ENCODE measurements at regions not wholly inside any gene's neighbourhood (a gene's known extent, or its start where the extent isn't known, plus 50 kb on each side); places are given as distances from the start of the nearest gene placed in this dataset.

- DNase-seq (ENCODE audit: low spot score) = peak; percentile 25
- Mint-ChIP-seq H3K27me3 (ENCODE audit: low read depth) (peaks cover 32% of the 10 kb centered on the region), H3K27ac (ENCODE audit: unreplicated experiment) (no peak overlapping the region), H3K4me3 (ENCODE audit: unreplicated experiment) (no peak overlapping the region), H3K9me3 (ENCODE audit: low read depth) (no peaks in the 10 kb centered on the region), H3K36me3 (ENCODE audit: low read depth) (peaks cover 2% of the 10 kb centered on the region), H3K4me1 (ENCODE audit: low read depth) (no peaks in the 10 kb centered on the region)
- TF ChIP-seq CTCF (IDR thresholded peaks at IDR 0.05) = no peak
Observed at GRCh38 chr20:40317156-40317790, 371.8 kb downstream of the MAFB start.

- Mint-ChIP-seq H3K4me3 (ENCODE audit: unreplicated experiment) (no peak overlapping the region), H3K36me3 (ENCODE audit: low read depth) (peaks cover 2% of the 10 kb centered on the region), H3K9me3 (ENCODE audit: low read depth) (no peaks in the 10 kb centered on the region), H3K27me3 (ENCODE audit: low read depth) (peaks cover 27% of the 10 kb centered on the region), H3K4me1 (ENCODE audit: low read depth) (peaks cover 6% of the 10 kb centered on the region), H3K27ac (ENCODE audit: unreplicated experiment) (no peak overlapping the region)
- DNase-seq (ENCODE audit: low spot score) = no peak
- no peak for TF ChIP-seq CTCF (IDR thresholded peaks at IDR 0.05)
Observed at GRCh38 chr20:40314278-40314677, 374.8 kb downstream of the MAFB start.

GRCh38 chr20:40313730-40314129 lies 375.3 kb downstream of the MAFB start:
- DNase-seq (ENCODE audit: low spot score) = no peak
- no peaks in the 10 kb centered on the region for H3K9me3 Mint-ChIP-seq (ENCODE audit: low read depth)
- TF ChIP-seq CTCF (IDR thresholded peaks at IDR 0.05) = no peak
- H3K36me3 Mint-ChIP-seq (ENCODE audit: low read depth) = no peaks in the 10 kb centered on the region
- peaks cover 22% of the 10 kb centered on the region for H3K27me3 Mint-ChIP-seq (ENCODE audit: low read depth)
- peaks cover 6% of the 10 kb centered on the region for H3K4me1 Mint-ChIP-seq (ENCODE audit: low read depth)
- no peak overlapping the region for H3K4me3 Mint-ChIP-seq (ENCODE audit: unreplicated experiment)
- no peak overlapping the region for H3K27ac Mint-ChIP-seq (ENCODE audit: unreplicated experiment)

- H3K9me3 Mint-ChIP-seq (ENCODE audit: low read depth) = no peaks in the 10 kb centered on the region
- H3K4me1 Mint-ChIP-seq (ENCODE audit: low read depth) = peaks cover 6% of the 10 kb centered on the region
- TF ChIP-seq CTCF (IDR thresholded peaks at IDR 0.05) = peak; percentile 24
- H3K36me3 Mint-ChIP-seq (ENCODE audit: low read depth) = no peaks in the 10 kb centered on the region
- DNase-seq (ENCODE audit: low spot score) = no peak
- peaks cover 4% of the 10 kb centered on the region for H3K27me3 Mint-ChIP-seq (ENCODE audit: low read depth)
- no peak overlapping the region for H3K4me3 Mint-ChIP-seq (ENCODE audit: unreplicated experiment)
- H3K27ac Mint-ChIP-seq (ENCODE audit: unreplicated experiment) = no peak overlapping the region
Observed at GRCh38 chr20:40309731-40310130, 379.3 kb downstream of the MAFB start.

GRCh38 chr20:40307997-40308396 lies 381.0 kb downstream of the MAFB start:
- Mint-ChIP-seq H3K27ac (ENCODE audit: unreplicated experiment) (no peak overlapping the region), H3K36me3 (ENCODE audit: low read depth) (no peaks in the 10 kb centered on the region), H3K9me3 (ENCODE audit: low read depth) (no peaks in the 10 kb centered on the region), H3K4me1 (ENCODE audit: low read depth) (peaks cover 6% of the 10 kb centered on the region), H3K27me3 (ENCODE audit: low read depth) (no peaks in the 10 kb centered on the region), H3K4me3 (ENCODE audit: unreplicated experiment) (no peak overlapping the region)
- TF ChIP-seq CTCF (IDR thresholded peaks at IDR 0.05) = no peak
- no peak for DNase-seq (ENCODE audit: low spot score)

Data from chondrocyte (in vitro differentiated cells).